ENCODE measurements at regions not wholly inside any gene's neighbourhood (a gene's known extent, or its start where the extent isn't known, plus 50 kb on each side); places are given as distances from the start of the nearest gene placed in this dataset.
A peak's percentile ranks its signal among the peaks of the same experiment; 100 is the strongest.
"Not testable (repeated sequence)": the region's sequence is repeated elsewhere in the genome, so short reads cannot be mapped to it uniquely, and the experiment has no call there.

DNA sequence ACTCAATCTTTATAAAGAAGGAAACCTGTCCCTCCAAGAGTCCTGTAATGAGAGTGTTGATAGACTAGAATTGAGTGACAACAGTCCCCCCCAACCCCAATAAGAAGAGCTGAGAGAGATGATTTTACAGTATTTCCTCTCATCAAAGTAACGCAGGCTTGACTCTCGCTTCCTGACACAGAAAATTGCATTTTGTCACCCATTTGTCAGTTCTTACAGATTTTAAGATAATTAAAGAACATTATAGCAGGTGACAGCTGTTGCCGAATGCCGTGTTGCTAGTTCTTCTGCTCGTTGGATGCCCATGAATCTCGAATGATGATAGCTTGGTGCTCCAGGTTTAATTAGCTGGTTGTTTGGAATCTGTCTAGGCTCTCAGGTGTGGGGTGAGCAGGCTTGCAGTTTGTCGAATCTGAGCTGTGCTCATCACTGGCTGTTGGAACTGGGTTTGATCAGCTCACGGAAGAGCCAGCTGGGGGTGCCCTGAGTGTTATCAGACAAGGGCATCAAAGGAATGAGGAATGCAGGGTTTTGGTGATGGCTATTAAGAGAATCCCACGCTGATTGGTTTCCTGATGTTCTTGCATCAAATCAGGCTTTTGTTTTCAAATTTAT lies 84.8 kb upstream of the CPHXL start:
- H3K27me3 Mint-ChIP-seq, result peaks cover 6 to 69% (median 26%) of the 10 kb centered on the region in 5 donors
- peak overlapping the region in 2 of 10 donors; percentile 19 to 40 for H3K27ac Mint-ChIP-seq
- H3K4me1 Mint-ChIP-seq, result no peaks in the 10 kb centered on the region
- DNase-seq (no peak), ATAC-seq (no peak)
- H3K4me3 Mint-ChIP-seq, result no peak overlapping the region
- no peaks in the 10 kb centered on the region for H3K9me3 Mint-ChIP-seq
- H3K36me3 Mint-ChIP-seq, result no peaks in the 10 kb centered on the region
- POLR2A ChIA-PET, result no interaction called here

DNA sequence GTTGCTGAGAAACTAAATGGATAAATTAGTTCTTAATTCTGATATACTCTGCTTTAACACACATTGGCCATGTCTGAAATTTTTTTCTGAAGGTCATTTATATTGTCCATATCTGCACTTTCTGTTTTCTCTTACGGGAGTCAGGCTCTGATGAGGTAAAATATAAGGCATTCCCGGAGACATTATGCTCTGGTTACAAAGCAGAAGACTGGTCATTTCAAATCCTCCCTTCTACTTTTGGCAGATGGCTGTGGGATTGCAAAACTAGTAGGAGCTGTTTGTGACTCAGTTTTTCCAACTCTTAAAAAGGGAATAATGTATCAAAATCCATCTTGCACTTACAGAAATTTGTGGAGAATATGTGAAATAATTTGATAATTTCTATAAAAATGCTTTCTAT lies 92.2 kb upstream of the CPHXL start:
- no peak for DNase-seq
- peaks cover 0 to 2% (median 0%) of the 10 kb centered on the region in 9 donors for H3K9me3 Mint-ChIP-seq
- peaks cover 4 to 51% (median 18%) of the 10 kb centered on the region in 5 donors for H3K27me3 Mint-ChIP-seq
- H3K27ac Mint-ChIP-seq, result no peak overlapping the region
- H3K4me1 Mint-ChIP-seq, result no peaks in the 10 kb centered on the region
- POLR2A ChIA-PET, result no interaction called here
- H3K36me3 Mint-ChIP-seq, result no peaks in the 10 kb centered on the region
- no peak overlapping the region for H3K4me3 Mint-ChIP-seq
- ATAC-seq, result no peak

DNA sequence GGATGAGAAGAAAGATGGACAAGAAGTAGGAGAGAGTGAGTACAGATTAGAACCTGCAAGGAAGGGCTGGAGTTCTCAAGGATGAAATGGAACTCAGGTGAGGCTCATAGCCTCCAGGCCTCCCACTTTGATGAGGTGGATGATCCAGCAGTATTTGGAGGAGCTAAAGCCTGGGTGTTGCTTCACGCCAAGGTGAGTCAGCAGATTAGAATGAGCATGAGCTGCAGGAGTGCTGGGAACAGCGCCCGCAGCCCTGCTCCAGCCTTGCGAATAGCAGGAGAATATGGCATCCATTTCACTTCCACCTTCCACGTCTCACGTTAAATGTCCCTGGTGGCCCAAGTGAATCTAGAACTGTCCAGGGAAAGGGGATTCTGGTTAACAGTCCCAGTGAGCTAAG lies 94.4 kb upstream of the CPHXL start:
- no peak for DNase-seq
- no peak overlapping the region for H3K4me3 Mint-ChIP-seq
- POLR2A ChIA-PET, result no interaction called here
- peaks cover 0 to 2% (median 0%) of the 10 kb centered on the region in 9 donors for H3K9me3 Mint-ChIP-seq
- no peaks in the 10 kb centered on the region for H3K36me3 Mint-ChIP-seq
- no peak overlapping the region for H3K27ac Mint-ChIP-seq
- H3K4me1 Mint-ChIP-seq, result no peaks in the 10 kb centered on the region
- peaks cover 3 to 33% (median 13%) of the 10 kb centered on the region in 5 donors for H3K27me3 Mint-ChIP-seq
- no peak for ATAC-seq

DNA sequence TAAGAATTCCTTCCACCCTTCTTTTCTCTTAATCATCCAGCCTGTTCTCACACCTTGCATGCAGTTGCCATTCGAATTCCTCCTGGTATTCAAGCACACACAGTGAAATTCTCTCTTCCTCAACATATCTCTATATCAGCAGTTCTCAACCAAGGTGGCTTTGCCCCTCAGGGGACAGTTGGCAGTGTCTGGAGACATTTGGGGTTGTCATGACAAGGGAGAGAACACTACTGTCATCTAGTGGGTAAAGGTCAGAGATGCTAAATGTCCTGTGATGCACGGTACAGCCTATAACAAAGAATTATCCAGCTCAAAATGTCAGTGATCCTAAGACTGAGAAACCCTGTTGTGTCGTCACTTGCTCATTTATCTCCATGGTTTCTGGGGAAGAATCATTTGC lies 94.8 kb upstream of the CPHXL start:
- Mint-ChIP-seq H3K27ac (no peak overlapping the region), H3K4me3 (no peak overlapping the region), H3K4me1 (no peaks in the 10 kb centered on the region), H3K9me3 (peaks cover 0 to 5% (median 0%) of the 10 kb centered on the region in 9 donors), H3K27me3 (peaks cover 5 to 32% (median 13%) of the 10 kb centered on the region in 5 donors), H3K36me3 (no peaks in the 10 kb centered on the region)
- DNase-seq (no peak), ATAC-seq (no peak)
- POLR2A ChIA-PET, result no interaction called here

DNA sequence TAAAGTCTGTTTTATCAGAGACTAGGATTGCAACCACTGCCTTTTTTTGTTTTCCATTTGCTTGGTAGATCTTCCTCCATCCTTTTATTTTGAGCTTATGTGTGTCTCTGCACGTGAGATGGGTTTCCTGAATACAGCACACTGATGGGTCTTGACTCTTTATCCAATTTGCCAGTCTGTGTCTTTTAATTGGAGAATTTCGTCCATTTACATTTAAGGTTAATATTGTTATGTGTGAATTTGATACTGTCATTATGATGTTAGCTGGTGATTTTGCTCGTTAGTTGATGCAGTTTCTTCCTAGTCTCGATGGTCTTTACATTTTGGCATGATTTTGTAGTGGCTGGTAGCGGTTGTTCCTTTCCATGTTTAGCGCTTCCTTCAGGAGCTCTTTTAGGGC lies 99.5 kb upstream of the CPHXL start:
- POLR2A ChIA-PET, H3K27me3 Mint-ChIP-seq, H3K4me1 Mint-ChIP-seq, H3K27ac Mint-ChIP-seq, H3K4me3 Mint-ChIP-seq, ATAC-seq, DNase-seq: not testable (repeated sequence)
- Mint-ChIP-seq H3K36me3 (peaks cover 0 to 18% (median 0%) of the 10 kb centered on the region in 3 donors), H3K9me3 (peaks cover 0 to 34% (median 17%) of the 10 kb centered on the region in 9 donors)

DNA sequence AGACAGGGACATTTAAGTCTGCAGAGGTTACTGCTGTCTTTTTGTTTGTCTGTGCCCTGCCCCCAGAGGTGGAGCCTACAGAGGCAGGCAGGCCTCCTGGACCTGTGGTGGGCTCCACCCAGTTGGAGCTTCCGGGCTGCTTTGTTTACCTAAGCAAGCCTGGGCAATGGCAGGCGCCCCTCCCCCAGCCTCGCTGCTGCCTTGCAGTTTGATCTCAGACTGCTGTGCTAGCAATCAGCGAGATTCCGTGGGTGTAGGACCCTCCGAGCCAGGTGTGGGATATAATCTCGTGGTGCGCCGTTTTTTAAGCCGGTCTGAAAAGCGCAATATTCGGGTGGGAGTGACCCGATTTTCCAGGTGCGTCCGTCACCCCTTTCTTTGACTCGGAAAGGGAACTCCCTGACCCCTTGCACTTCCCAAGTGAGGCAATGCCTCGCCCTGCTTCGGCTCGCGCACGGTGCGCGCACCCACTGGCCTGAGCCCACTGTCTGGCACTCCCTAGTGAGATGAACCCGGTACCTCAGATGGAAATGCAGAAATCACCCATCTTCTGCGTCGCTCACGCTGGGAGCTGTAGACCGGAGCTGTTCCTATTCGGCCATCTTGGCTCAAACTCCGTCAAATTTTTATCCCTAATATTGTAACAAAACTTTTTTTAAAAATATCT lies 101.2 kb upstream of the CPHXL start:
- H3K27ac Mint-ChIP-seq, H3K4me1 Mint-ChIP-seq, DNase-seq, H3K27me3 Mint-ChIP-seq, ATAC-seq, POLR2A ChIA-PET, H3K4me3 Mint-ChIP-seq: not testable (repeated sequence)
- peaks cover 0 to 29% (median 0%) of the 10 kb centered on the region in 3 donors for H3K36me3 Mint-ChIP-seq
- peaks cover 0 to 50% (median 25%) of the 10 kb centered on the region in 9 donors for H3K9me3 Mint-ChIP-seq

DNA sequence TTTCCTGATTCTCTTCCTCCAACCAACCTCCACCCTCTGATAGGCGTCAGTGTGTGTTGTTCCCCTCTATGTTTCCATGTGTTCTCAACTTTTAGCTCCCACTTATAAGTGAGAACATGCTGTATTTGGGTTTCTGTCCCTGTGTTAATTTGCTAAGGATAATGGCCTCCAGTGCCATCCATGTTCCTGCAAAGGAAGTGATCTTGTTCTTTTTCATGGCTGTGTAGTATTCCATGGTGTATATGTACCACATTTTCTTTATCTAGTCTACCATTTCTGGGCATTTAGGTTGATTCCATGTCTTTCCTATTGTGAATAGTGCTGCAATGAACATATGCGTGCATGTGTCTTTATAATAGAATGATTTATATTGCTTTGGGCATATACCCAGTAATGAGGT lies 107.1 kb upstream of the CPHXL start:
- DNase-seq, H3K27ac Mint-ChIP-seq, H3K4me3 Mint-ChIP-seq, POLR2A ChIA-PET, ATAC-seq, H3K4me1 Mint-ChIP-seq: not testable (repeated sequence)
- peaks cover 8 to 69% (median 34%) of the 10 kb centered on the region in 9 donors for H3K9me3 Mint-ChIP-seq
- peaks cover 8 to 44% (median 27%) of the 10 kb centered on the region in 5 donors for H3K27me3 Mint-ChIP-seq
- H3K36me3 Mint-ChIP-seq, result peaks cover 0 to 51% (median 0%) of the 10 kb centered on the region in 3 donors

DNA sequence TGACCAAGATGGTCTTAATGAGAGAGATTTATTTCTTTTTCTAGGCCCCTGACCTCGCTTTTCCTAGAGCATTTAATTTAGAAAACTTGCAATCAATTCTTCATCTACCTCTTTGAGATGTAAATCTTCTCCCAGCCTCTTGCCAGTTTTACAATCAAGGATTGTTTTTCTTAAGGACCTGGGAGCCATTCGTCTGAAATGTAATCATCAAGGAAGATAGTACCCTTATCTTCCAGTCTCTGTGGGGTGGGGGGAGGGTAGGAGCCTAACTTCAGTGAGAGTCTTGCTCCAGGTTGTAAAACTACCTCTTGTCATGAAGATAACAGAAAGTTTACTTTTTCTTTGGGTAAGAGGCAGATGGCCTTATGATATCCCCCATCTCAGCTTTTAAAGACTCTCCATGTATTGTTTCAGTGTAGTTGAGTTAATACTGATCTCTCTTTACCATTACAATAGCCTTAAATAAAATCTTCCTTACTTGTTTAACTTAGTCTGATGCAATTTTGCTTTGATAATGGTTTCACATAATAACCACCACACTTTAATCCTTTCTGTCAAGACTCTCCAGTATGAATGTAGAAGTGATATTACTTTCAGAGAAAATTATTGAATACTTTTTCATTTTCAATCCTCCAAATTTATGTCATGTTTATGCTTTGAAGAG lies 110.2 kb upstream of the CPHXL start:
- H3K9me3 Mint-ChIP-seq, result peaks cover 8 to 39% (median 21%) of the 10 kb centered on the region in 9 donors
- H3K4me1 Mint-ChIP-seq, result no peaks in the 10 kb centered on the region
- H3K36me3 Mint-ChIP-seq, result peaks cover 0 to 34% (median 0%) of the 10 kb centered on the region in 3 donors

DNA sequence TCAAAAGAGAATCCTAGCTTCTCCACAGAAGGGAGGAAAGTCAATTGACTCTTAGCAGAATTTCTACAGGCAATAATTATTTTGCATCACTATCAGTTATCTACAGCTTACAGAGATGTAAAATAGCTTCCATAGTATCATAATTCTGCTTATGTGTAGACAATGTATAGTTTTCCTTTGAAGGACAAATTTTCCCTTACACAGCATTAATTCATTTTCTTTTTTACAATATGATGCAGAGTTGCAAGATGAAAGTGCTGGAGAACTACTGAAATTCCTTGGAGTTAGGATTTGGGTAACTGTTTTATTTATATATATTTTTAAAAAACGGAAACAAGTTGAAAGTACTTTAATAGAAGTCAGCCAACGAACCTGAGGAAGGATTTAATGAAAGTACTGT lies 111.0 kb upstream of the CPHXL start:
- H3K4me3 Mint-ChIP-seq, result no peak overlapping the region
- H3K9me3 Mint-ChIP-seq, result peaks cover 8 to 33% (median 19%) of the 10 kb centered on the region in 9 donors
- DNase-seq (no peak), ATAC-seq (no peak)
- peaks cover 0 to 30% (median 0%) of the 10 kb centered on the region in 3 donors for H3K36me3 Mint-ChIP-seq
- H3K27me3 Mint-ChIP-seq, result peaks cover 5 to 44% (median 25%) of the 10 kb centered on the region in 5 donors
- H3K4me1 Mint-ChIP-seq, result no peaks in the 10 kb centered on the region
- H3K27ac Mint-ChIP-seq, result no peak overlapping the region
- POLR2A ChIA-PET, result no interaction called here

More for the DNA sequence above, 110.2 kb upstream of the CPHXL start:
- POLR2A ChIA-PET, result no interaction called here
- ATAC-seq (no peak), DNase-seq (no peak)
- Mint-ChIP-seq H3K4me3 (no peak overlapping the region), H3K27me3 (peaks cover 5 to 44% (median 25%) of the 10 kb centered on the region in 5 donors), H3K27ac (no peak overlapping the region)

DNA sequence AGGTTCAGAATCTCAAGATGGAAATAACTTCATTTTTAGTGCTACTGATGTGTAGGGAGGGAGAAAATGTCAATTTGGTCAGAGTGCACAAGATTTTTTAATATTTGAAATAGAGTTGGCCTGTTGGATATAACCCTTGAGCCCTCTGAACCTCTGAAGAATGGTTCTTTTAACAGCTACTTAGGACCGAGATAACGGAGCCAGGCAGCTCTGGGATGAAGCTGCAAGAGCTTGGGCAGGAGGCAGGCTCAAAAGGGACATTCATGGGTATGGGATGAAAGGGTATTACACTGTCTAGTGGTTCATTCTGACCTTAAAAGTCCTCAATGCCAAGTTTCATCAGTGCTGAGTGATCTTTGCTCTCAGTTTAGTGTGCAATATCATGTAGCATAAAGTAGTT lies 111.4 kb upstream of the CPHXL start:
- Mint-ChIP-seq H3K27ac (no peak overlapping the region), H3K4me3 (no peak overlapping the region), H3K36me3 (peaks cover 0 to 27% (median 0%) of the 10 kb centered on the region in 3 donors), H3K27me3 (peaks cover 5 to 44% (median 25%) of the 10 kb centered on the region in 5 donors), H3K4me1 (no peaks in the 10 kb centered on the region), H3K9me3 (peaks cover 7 to 29% (median 15%) of the 10 kb centered on the region in 9 donors)
- ATAC-seq (no peak), DNase-seq (no peak)
- POLR2A ChIA-PET, result no interaction called here

DNA sequence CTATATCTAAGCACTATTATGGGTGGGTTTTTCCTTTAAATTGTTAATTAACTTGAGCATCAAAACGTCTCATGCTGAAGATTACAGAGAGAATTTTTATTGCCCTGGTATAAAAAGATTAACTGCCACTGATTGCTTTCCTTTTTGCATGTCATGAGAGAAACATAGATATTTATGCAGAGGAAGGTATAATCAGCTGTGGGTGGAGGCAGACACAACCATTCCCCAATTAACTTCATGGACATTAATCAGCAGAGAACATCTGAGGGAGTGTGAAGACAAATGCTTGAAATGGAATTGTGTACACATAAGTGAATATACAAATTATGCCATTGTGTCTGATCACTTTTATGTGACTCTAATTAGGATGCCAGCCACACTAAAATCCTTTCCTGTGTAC lies 115.2 kb upstream of the CPHXL start:
- Mint-ChIP-seq H3K36me3 (peaks cover 0 to 4% (median 0%) of the 10 kb centered on the region in 3 donors), H3K27me3 (peaks cover 2 to 13% (median 6%) of the 10 kb centered on the region in 5 donors), H3K27ac (no peak overlapping the region), H3K4me3 (no peak overlapping the region), H3K4me1 (no peaks in the 10 kb centered on the region), H3K9me3 (no peaks in the 10 kb centered on the region)
- DNase-seq (no peak), ATAC-seq (no peak)
- POLR2A ChIA-PET, result no interaction called here

DNA sequence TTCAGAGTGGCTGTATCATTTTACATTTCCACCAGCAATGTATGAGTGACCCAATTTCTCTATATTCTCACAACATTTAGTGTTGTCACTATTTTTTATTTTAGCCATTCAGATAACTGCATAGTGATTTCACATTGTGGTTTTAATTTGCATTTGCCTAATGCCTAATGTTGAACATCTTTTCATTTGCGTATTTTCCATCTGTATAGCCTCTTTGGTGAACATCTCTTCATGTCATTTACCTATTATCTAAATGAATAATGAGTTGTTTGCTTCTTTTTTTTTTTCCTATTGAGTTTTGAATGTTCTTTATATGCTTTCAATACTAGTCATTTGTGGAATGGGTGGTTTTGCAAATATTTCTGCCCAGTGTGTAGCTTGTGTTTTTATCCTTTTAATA lies 120.9 kb upstream of the CPHXL start:
- no peak for ATAC-seq
- no peaks in the 10 kb centered on the region for H3K4me1 Mint-ChIP-seq
- H3K27me3 Mint-ChIP-seq, result peaks cover 11 to 29% (median 15%) of the 10 kb centered on the region in 5 donors
- no peaks in the 10 kb centered on the region for H3K9me3 Mint-ChIP-seq
- no peak overlapping the region for H3K27ac Mint-ChIP-seq
- POLR2A ChIA-PET, result no interaction called here
- H3K36me3 Mint-ChIP-seq, result no peaks in the 10 kb centered on the region
- DNase-seq, result no peak
- H3K4me3 Mint-ChIP-seq, result no peak overlapping the region

DNA sequence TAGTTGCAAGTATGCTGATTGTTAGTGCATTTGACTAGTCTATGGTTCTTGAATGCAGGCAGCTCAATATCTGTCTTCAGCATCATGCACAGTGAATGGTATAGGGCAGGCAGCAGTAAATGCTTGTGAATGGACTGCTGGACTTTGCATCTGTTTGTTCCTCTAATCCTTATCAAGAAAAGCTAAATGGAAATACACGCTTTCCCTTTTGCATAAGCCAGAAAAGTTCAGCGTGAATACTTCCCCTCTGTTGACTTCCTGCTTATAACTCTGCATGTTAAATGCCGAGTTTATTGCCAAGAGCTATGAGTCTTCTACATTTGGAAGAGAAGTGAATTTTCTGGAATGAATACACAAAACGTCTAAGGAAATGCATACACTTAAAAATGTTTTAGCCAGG lies 127.9 kb upstream of the CPHXL start:
- Mint-ChIP-seq H3K27ac (no peak overlapping the region), H3K27me3 (peaks cover 14 to 32% (median 20%) of the 10 kb centered on the region in 5 donors), H3K9me3 (peaks cover 0 to 2% (median 0%) of the 10 kb centered on the region in 9 donors), H3K4me3 (no peak overlapping the region), H3K4me1 (no peaks in the 10 kb centered on the region), H3K36me3 (no peaks in the 10 kb centered on the region)
- ATAC-seq, result no peak
- POLR2A ChIA-PET, result no interaction called here
- no peak for DNase-seq

Data from naive thymus-derived CD8-positive, alpha-beta T cell (primary cell).